ENCODE measurements at regions not wholly inside any gene's neighbourhood (a gene's known extent, or its start where the extent isn't known, plus 50 kb on each side); places are given as distances from the start of the nearest gene placed in this dataset.
"Not testable (repeated sequence)": the region's sequence is repeated elsewhere in the genome, so short reads cannot be mapped to it uniquely, and the experiment has no call there.

DNA sequence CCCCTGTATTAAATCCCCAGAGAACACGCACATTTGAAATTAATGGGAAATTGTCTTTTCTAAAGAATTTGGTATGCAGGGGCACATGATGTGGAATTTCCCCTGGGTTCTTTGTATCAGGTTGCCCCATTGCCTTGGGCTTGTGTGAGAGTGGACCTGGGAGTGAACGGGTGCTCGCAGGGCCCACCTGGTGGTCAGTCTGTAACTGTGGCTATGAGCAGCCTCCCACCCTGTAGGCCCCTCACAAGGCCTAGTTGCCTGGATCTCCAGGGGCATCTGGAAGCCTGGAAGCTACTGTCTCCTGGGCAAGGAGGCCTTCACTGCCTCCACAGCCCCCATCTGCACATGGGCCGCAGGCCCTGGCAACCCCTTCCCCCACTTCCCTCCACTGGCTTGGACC, 96.7 kb downstream of the SLC25A47 start:
- no peak for DNase-seq (ENCODE audit: low read depth)

DNA sequence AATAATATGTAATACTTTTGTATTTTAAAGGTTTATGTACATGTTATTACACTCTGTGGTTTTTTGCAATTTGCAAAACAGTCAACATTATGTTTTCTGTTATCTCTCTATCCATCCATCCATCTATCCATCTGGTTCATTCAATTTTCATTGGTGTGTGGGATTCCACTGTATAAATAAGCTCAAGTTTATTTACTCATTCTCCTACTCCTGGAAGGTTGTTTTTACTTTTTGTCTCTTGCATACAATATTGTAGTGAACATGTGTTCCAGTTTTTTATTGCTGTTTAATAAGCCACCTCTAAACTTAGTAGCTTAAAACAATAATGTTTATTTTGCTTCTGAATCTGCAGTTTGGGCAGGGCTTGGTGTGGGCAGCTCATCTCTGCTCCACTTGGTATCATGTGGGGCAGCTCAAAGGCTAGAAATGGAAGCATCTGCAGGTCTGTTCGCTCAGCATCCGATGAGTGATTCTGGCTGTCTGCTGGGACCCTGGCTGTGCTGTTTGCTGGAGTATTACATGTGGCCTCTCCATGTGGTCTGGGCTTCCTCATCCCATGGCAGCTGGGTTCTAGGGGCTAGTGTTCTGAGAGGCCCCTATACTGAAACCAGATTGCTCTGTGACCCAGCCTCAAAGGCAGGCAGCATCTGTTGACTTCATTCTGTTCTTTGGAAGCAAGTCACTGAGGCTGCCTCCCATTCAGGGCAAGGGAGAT, 98.8 kb downstream of the SLC25A47 start:
- DNase-seq (ENCODE audit: low read depth): no peak

DNA sequence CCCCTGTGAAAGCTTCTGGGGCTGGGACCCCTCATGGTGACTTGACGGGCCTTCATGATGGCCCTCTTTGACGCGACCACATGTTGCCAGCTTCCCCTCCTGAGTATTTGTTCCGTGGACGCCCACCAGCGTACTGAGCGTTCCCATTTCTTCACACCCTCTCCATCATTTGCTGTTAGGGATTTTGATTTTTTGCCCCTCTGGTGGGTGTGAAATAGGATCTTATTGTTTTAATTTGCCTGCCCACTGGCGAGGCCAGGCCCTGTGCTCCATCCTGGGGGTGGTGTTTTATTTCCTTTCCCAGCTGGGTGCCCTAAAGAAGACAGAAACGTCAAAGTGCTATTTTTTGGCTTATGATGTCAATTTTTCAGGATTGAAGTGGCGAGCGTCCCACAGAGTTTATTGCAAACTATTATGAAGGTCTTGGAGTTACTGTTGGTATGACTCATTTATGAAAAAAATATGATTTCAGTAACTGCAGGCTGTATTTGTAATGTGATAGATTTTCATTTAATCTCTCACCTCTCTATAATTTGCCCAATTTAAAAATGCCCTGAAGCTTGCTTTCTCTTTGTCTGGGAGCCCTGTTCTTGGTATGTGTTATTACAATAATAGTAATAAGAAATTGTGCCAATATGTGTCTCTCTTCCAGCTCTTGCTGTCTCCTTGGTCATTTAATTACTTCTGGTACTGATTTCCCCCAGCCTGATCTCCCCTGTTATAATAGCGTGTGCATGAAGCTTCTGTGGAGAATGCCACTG, 99.6 kb downstream of the SLC25A47 start:
- no peak for DNase-seq (ENCODE audit: low read depth)

DNA sequence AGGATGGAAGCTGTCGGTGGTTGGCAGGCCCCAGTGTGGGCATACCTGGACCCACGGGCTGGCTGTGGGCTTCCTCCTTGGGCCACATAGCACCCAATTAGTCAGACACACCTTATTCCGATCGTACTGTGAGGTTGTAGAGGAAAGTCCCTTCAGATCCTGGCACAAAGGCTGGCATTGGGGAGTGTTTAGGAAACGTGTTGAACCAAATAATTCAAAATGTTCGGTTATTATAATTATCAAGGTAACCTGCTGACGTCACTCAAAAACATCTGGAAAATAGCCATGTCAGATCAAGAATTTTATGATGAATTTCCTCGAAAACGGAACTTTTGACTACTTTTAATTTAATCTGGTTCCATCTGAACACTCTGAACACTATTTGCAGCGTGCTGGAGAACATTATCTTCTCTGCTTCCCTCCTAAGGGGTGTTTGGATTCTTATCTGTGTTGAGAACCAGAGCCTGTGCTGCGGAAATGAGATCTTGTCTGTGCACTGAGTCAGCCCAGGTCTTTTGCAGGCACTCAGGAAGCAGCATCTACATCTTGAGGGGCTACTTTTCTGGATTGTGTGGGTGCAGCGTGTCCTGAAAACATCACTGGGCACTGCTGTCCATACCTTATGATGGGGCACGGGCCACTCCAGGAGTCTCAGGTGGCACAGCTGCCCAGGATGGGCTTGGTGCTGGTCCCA, 100.3 kb downstream of the SLC25A47 start:
- no peak for DNase-seq (ENCODE audit: low read depth)

DNA sequence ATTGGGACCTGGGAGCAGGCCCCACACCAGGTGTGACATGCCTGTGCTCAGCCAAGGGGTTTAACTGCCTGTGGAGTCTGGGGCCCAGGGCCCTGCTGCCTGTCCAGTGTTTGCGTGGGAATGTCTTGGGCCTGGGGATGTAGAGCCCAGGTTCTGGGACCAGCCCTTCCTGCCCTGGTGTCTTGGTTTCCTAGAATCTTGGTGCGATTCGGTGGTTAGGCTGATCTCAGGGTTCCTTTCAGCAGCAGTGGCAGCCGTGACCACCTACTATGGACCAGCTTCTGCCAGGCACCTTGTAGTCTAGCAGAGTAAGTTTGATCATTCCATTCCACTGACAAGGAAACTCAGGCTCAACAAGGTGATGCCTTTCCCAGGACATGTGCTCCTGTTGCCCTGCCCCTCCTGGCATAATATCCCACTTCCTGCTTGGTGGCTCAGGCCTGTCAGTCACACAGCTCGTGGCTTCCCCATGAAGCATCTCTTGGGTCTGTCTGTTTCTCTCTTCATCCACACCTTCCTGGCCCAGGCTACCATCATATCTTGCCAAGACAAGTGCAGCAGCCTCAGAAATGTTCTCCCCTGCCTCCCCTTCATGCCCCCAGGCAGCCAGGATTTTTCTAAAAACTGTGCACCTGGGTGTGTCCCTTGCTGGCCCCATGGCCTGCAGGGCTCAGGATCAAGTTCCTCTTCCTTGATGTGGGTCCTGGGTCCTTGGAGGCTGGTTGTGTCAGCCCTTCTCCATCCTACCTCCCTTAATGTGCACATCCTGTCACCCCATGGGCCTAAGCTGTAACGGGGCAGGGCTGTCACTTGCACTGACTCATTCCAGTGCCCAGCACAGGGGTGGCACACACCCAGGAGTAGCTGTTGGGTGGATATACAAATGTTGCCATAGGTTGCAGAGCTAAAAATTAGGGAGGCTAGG, 101.6 kb downstream of the SLC25A47 start:
- peak; percentile 34 for DNase-seq (ENCODE audit: low read depth)

DNA sequence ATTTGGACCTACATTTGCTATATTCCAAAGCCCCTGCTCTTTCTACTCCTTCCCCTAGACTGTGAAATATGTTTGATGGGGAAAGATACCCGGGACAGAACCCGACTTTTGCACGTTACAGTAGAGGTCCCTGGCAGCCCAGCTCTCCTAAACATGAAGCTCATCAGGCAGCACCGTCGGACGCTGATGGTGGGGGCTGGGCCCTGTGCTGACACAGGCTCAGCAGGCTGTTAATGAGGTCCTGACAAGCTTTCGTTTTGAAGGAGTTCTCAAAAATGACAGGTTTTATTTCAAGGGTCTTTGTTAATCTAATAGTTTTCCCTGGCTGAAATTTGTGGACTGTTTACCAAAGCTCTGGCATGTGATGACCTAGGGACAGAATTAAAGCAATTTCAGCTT, 102.3 kb downstream of the SLC25A47 start:
- DNase-seq (ENCODE audit: low read depth): no peak

DNA sequence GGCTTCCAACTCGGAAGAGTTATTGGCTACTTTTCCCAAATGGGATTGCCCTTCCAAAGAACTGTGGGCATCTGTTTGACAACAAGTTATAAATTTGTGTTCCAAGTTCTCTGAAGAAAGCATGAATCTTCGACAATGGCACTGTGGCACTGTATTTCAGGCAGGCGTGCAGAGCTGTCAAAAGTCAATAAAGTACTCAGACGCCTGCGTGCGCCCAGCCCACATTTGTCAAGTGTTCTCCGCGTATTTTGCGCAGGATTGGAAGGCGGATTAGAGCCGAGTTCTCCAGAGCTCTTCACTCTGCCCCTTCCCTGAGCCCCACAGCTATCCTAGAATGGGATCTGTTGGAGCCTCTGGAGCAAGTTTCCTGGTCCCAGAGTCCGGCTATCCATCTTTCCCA, 103.2 kb downstream of the SLC25A47 start:
- no peak for DNase-seq (ENCODE audit: low read depth)

DNA sequence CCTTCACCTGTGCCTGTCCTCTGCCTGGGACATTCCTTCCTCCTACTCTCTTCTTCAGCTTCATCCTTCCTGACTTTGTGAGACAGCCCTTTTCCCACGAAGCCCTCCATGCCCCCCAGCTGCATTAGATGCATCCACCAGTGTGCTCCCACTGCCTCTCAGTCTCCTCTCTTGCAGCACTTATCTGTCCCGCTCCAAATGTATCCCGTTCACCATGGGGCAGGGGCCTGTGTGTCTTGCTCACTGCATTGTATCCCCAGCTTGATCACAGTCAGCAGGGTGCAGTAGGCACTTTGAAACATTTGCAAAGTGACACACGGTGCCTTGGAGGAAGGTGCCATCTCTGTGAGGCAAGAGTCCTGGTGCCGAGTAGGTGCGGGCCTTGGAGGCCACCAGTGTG, 104.0 kb downstream of the SLC25A47 start:
- no peak for DNase-seq (ENCODE audit: low read depth)

DNA sequence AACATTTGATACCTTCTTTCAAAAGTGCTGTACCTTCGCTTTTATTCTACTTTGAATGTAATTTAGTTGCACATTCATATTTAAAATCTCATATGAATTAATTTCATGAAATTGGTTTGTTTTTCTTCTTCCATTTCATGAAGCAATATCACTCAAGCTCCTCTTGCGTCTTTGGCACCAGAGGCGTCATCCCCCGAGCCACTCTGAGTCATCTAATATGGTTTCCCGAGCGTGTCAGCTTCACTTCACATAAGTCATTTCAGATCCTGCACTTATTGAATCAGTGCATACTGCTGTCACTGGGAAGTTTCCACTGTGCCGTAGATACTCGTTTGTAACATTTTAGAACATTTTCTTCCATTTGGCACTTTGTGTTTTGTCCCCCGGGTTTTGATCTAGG, 105.6 kb downstream of the SLC25A47 start:
- peak; percentile 58 for DNase-seq (ENCODE audit: low read depth)

DNA sequence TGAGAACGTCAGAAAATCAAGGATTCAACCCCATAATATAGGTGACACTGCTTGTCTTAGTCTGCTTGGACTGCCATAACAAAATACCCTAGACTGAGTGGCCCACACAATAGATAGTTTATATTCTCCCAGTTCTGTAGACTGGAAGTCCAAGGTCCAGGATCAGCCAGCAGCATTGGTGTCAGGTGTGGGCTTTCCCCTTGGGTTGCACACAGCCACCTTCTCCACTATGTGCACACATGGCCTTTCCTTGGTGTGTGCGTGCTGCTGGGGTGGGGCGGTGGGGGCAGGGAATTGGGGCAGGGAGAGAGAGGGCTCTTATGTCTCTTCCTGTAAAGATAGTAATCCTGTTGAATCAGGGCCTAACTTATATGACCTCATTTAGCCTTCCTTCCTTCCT, 106.4 kb downstream of the SLC25A47 start:
- DNase-seq (ENCODE audit: low read depth): no peak

DNA sequence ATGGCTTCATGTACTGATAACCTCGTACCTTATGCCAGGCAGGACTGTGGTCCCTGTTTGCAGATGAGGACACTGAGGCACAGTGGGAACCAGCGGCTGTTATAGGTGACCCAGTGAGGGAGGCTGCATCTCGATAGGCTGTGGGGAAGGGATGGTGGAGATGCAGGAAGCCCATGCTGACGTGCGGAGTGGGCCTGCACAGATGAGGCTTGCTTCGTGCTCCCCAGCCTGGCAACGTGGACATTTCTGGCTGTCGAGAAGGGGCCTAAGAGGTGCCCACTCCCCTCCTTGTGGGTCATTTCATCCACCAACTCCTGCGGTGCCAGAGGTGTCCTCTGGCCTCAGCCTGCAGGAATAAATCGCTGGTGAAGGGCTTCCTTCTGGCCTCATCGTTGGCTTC, 107.4 kb downstream of the SLC25A47 start:
- no peak for DNase-seq (ENCODE audit: low read depth)

DNA sequence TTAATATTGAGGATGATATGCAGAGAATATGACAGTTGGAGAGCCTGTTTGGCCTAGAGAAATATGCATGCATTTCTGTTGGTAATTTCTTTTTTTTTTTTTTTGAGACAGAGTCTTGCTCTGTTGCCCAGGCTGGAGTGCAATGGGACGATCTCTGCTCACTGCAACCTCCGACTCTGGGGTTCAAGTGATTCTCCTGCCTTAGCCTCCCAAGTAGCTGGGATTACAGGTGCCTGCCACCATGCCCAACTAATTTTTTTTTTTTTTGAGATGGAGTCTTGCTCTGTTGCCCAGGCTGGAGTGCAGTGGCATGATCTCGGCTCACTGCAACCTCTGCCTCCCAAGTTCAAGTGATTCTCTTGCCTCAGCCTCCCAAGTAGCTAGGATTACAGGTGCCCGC, 108.3 kb downstream of the SLC25A47 start:
- DNase-seq (ENCODE audit: low read depth): not testable (repeated sequence)

DNA sequence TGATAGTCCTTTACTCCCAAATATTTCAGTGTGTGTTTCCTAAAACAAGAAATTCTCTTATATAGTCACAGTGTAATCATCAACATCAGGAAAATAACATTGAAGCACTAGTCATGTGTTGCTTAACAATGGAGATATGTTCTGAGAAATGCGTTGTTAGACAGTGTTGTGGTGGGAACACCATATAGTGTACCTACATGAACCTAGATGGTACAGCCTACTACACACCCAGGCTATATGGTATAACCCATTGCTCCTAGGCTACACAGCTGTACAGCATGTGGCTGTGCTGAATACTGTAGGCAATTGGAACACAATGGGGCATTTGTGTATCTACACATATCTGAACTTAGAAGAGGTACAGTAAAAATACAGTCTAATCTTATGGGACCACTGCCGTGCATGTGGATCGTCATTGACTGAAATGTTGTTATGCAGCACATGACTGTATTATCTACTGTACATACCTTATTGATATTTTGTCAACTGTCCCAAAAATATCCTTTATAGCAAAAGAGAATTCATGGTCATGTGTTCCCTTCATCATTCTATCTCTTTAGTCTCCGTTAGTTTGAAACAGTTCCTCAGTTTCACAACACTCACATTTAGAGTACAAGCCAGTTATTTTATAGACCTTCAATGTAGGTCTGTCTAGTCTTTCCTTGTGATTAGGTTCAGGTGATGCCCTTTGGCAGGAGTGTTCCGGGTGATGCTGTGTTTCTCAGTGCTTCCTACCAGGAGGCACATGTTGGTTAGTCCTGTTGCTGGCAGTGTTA, 109.7 kb downstream of the SLC25A47 start:
- no peak for DNase-seq (ENCODE audit: low read depth)

DNA sequence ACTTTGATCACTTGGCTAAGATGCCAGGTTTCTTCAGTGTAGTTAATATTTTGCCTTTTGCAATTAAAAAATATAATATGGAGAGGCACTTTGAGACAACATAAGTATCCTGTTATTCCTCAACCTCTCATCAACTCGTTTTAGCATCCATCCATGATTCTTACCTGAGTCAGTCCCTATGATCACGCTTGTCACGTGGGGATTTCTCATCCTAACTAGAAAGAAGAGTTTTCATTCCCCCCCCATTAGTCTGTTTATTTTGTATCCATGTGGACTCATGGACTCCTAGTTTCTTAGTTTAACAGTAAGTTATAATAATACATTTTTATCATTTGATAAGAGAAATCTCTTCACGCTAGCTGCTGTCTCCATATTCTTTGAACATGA, 110.3 kb downstream of the SLC25A47 start:
- DNase-seq (ENCODE audit: low read depth): no peak

DNA sequence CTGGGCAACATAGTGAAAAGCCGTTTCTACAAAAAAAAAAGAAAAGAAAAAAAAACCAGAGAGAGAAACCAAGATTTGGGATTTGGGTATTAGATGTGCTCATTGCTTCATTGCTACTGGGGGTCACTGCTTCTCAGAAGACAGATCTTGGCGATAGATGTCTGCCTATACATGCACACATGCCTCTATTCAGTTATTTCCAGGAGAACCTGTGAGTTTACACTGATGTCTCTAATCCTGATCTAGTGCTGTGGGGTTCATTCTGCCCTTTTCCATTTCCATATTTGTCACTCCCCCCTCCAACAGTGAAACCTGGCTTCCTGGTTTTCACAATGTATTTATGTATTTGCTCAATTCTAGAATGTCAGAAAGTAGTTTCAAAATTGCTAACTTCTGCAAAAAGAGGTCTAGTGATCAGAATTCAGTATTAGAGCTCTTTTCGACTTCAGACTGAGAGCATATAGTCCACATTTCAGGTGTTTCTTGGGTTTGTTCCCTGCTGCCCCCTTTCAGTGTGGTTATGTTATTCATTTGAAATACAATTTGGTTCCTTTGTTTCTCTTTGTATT, 111.0 kb downstream of the SLC25A47 start:
- DNase-seq (ENCODE audit: low read depth): no peak

DNA sequence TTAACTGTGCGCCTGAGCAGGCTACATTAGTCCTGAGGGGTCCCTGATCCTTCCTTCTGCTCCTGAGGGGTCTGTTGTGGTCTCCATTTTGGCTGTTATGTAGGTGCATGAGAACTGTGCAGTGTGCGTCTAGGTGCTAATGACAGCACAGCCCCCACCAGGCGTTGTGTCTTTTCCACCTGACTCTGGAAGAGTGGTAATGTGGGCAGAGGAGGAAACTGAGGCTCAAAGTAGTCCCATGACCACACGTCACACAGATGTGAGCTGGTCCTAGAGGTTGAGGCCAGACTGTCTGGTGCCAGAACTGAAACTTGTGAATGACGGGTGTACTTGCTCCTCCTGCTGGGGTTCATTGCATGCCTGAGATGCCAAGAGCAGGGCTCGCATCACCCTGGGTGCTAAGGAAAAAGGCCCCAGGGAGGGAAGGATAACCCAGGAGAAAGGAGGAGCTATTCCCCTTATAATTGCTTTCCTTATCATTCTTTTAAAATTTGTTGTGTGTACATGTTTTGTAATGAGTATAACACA, 111.8 kb downstream of the SLC25A47 start:
- DNase-seq (ENCODE audit: low read depth): no peak

DNA sequence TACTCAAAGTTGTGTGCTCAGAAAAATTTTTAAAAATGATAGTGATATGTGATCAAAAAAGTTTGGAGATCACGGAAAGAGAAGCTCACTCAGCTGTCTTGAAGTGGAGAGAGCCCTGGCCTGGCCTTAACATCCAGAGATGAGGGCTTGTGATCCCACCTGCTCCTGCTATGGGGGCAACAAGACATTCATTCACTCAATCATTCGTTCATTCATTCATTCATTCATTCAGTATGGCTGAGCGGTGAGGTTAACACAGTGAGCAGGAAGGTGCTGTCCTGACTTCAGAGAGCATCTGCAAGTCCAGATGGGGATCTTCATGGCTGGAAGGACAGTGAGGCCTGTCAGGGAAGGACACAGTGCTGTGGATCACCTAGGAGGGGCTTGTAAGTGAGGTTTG, 112.3 kb downstream of the SLC25A47 start:
- DNase-seq (ENCODE audit: low read depth): no peak

DNA sequence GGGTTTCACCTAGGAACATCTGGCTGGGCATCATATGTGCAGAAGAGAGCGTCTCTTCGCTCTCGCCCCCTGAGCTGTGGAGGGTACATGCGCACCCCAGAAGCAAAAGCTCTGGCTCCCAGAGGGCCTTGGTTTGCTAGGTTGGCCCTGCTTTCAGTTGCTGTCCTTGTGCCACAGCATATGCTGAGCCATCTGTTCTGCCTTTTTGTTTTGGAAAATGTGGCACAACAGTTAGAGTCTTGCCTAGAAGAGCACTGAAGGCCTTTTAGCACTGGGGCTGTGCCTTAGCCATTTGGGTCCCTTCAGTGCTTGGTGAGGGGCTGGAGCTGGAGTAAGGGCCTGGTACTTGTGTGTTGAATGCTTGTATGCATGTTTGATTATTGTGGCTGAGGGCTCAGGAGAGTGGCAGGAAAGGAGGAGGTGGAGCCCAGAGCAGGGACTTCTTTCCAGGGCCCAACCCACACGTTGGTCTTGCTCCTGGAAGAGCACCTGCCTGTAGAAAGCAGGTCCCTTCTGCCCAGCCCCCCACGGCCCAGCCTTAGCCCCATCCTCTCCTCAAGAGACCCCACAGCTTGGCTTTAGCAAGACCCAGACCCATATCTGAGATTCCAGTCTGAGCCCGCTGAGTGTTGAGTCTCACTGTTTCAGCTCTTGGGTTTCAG, 113.7 kb downstream of the SLC25A47 start:
- no peak for DNase-seq (ENCODE audit: low read depth)

DNA sequence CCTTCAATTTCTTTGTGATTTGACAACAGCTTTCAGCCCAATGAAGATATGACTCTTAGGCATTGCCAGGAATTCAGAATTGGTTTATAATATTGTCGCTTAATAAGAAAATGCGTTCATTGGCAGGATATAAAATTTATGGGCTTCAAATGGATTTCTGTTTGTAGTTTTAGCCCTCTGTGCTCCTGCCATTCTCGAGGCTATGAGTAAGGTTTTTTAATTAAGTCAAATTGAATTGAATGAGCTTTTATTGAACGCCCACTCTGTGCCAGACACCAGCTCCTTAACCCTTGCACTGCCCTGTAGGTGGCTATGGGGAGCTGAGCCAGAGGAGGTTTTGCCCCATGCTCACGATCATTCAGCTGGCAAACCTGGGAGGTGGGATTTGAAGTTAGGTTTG, 115.1 kb downstream of the SLC25A47 start:
- DNase-seq (ENCODE audit: low read depth): no peak
